Trophoblast cell (in vitro differentiated cells and primary cell): ENCODE measurements at regions not wholly inside any gene's neighbourhood (a gene's known extent, or its start where the extent isn't known, plus 50 kb on each side); places are given as distances from the start of the nearest gene placed in this dataset.

Experiments
- DNase-seq, 2 donors: peaks; one replicate each; pipeline ENCODE4 v3.0.0-alpha.2; 2016
- H2AFZ ChIP-seq: 2 replicates; pipeline ENCODE4 v1.6.1; 2013; ENCODE audit warnings: low read length, moderate library complexity, mild to moderate bottlenecking; ENCODE audit not compliant: insufficient read depth, poor library complexity
- H2AK5ac ChIP-seq: 2 replicates; pipeline ENCODE4 v1.6.1; 2013; ENCODE audit warnings: mild to moderate bottlenecking, low read length
- H2BK120ac ChIP-seq: 2 replicates; pipeline ENCODE4 v1.6.1; 2013; ENCODE audit warnings: low read length, mild to moderate bottlenecking, moderate library complexity; ENCODE audit not compliant: insufficient read depth, poor library complexity
- H2BK12ac ChIP-seq: 2 replicates; pipeline ENCODE4 v1.6.1; 2013; ENCODE audit warnings: mild to moderate bottlenecking, low read length, moderate library complexity
- H2BK5ac ChIP-seq: 2 replicates; pipeline ENCODE4 v1.6.1; 2013; ENCODE audit warnings: low read length, low read depth, moderate library complexity, mild to moderate bottlenecking; ENCODE audit not compliant: poor library complexity
- H3K14ac ChIP-seq: 2 replicates; pipeline ENCODE4 v1.6.1; 2013; ENCODE audit warnings: mild to moderate bottlenecking, low read length
- H3K18ac ChIP-seq: 2 replicates; pipeline ENCODE4 v1.6.1; 2013; ENCODE audit warnings: mild to moderate bottlenecking, low read length
- H3K23ac ChIP-seq: 2 replicates; pipeline ENCODE4 v1.6.1; 2013; ENCODE audit warnings: low read length
- H3K27ac ChIP-seq: 2 replicates; pipeline ENCODE4 v1.5.1; 2013; ENCODE audit warnings: low read depth, mild to moderate bottlenecking, inconsistent platforms, low read length, moderate library complexity
- H3K27me3 ChIP-seq: 2 replicates; pipeline ENCODE4 v1.6.1; 2013; ENCODE audit warnings: inconsistent platforms, mild to moderate bottlenecking, low read length, moderate library complexity; ENCODE audit not compliant: insufficient read depth
- H3K36me3 ChIP-seq, 2 experiments: 1 replicate in 1 of 2; 2 replicates in 1 of 2; pipeline ENCODE4 v1.6.1; 2013; ENCODE audit warnings: low read length in 2 of 2, mild to moderate bottlenecking in 2 of 2, moderate library complexity in 1 of 2; ENCODE audit not compliant: insufficient read depth in 2 of 2, control insufficient read depth in 1 of 2
- H3K4ac ChIP-seq: 2 replicates; pipeline ENCODE4 v1.6.1; 2013; ENCODE audit warnings: low read depth, mild to moderate bottlenecking, low read length, moderate library complexity
- H3K4me1 ChIP-seq, 2 experiments: 1 replicate in 1 of 2; 2 replicates in 1 of 2; pipeline ENCODE4 v1.6.1; 2013; ENCODE audit warnings: low read length in 2 of 2, mild to moderate bottlenecking in 2 of 2, moderate library complexity in 1 of 2; ENCODE audit not compliant: insufficient read depth in 2 of 2, control insufficient read depth in 1 of 2
- H3K4me2 ChIP-seq: 2 replicates; pipeline ENCODE4 v1.6.1; 2013; ENCODE audit warnings: inconsistent platforms, mild to moderate bottlenecking, low read length, moderate library complexity
- H3K4me3 ChIP-seq: 2 replicates; pipeline ENCODE4 v1.5.1; 2013; ENCODE audit warnings: mild to moderate bottlenecking, low read depth, low read length, inconsistent platforms
- H3K79me1 ChIP-seq: one replicate; pipeline ENCODE4 v1.6.1; 2013; ENCODE audit warnings: low read length
- H3K79me2 ChIP-seq: 2 replicates; pipeline ENCODE4 v1.6.1; 2013; ENCODE audit warnings: low read length, mild to moderate bottlenecking; ENCODE audit not compliant: control insufficient read depth, insufficient read depth, poor library complexity
- H3K9ac ChIP-seq: 2 replicates; pipeline ENCODE4 v1.6.1; 2013; ENCODE audit warnings: mild to moderate bottlenecking, low read length
- H3K9me3 ChIP-seq: 2 replicates; pipeline ENCODE4 v1.6.1; 2013; ENCODE audit warnings: low read depth, mild to moderate bottlenecking, control low read depth, inconsistent platforms, low read length; ENCODE audit not compliant: insufficient read depth
- H4K12ac ChIP-seq: 2 replicates; pipeline ENCODE4 v1.6.1; 2013; ENCODE audit warnings: low read depth, mild to moderate bottlenecking, low read length, moderate library complexity
- H4K8ac ChIP-seq: 2 replicates; pipeline ENCODE4 v1.6.1; 2013; ENCODE audit warnings: low read depth, mild to moderate bottlenecking, low read length, moderate library complexity
- H4K91ac ChIP-seq: one replicate; pipeline ENCODE4 v1.6.1; 2013; ENCODE audit warnings: low read depth, mild to moderate bottlenecking, low read length, moderate library complexity
- WGBS: extraction: QIAGEN DNeasy Blood & Tissue Kit; methylation state at CpG from one replicate; pipeline ENCODE4 v1.1.7; 2013; ENCODE audit warnings: missing lambda C conversion rate; ENCODE audit not compliant: insufficient read length, insufficient coverage; ENCODE audit errors: extremely low coverage; 5-methylcytosine and 5-hydroxymethylcytosine counted together

DNA sequence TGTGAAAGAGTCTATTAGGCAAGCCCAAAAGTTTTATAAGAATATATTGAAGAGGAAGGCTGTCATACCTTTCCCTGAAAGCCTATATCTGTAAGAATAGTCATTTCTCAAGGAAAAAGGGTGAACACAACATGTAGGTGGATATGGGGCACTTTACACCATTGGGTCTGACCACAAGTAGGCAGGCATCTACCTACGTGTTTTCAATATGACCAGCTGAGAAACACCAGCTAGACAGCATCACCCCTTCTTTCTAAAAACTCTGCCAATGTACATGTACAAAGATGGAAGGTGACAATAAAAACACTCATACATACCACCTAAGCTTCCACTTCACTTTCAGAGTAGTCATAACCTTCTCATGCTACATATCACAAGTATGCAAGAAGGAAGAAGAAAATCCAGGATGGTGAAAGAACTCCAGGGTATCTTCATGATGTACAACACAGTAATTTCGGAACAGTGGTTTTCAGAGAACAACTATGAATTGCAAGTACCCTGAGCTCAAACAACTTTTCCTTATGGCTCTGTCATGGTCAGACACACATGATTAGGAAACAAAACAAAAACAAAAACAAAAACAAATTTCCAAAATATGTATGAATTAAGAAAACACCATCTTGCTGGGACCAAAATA lies 98.5 kb upstream of the ADGRL2 start:
- H2BK5ac ChIP-seq: peak overlapping the region; percentile 29
- H3K23ac ChIP-seq: no peak overlapping the region
- H3K79me1 ChIP-seq: peaks cover 44% of the 10 kb centered on the region
- H3K14ac ChIP-seq: peak overlapping the region; percentile 70
- H3K4me2 ChIP-seq: peak overlapping the region; percentile 51
- H3K27ac ChIP-seq: peak overlapping the region; percentile 67
- H3K27me3 ChIP-seq: no peaks in the 10 kb centered on the region
- no peak overlapping the region for H2AFZ ChIP-seq
- peak overlapping the region; percentile 70 for H4K91ac ChIP-seq
- peak overlapping the region; percentile 13 for H2AK5ac ChIP-seq
- no CpG with 5 or more reads among the region's 2 CpGs for WGBS
- no peaks in the 10 kb centered on the region for H3K36me3 ChIP-seq
- no peaks in the 10 kb centered on the region for H3K9me3 ChIP-seq
- H3K79me2 ChIP-seq: peaks cover 11% of the 10 kb centered on the region
- H4K12ac ChIP-seq: no peak overlapping the region
- peak overlapping the region; percentile 50 for H3K4ac ChIP-seq
- peak overlapping the region; percentile 29 for H2BK120ac ChIP-seq
- peak overlapping the region; percentile 17 for H4K8ac ChIP-seq
- no peak overlapping the region for H2BK12ac ChIP-seq
- no peak overlapping the region for H3K18ac ChIP-seq
- no peak overlapping the region for H3K9ac ChIP-seq
- H3K4me3 ChIP-seq: no peak overlapping the region
- peaks cover 13 to 25% of the 10 kb centered on the region in 2 experiments for H3K4me1 ChIP-seq
- DNase-seq: no peak

DNA sequence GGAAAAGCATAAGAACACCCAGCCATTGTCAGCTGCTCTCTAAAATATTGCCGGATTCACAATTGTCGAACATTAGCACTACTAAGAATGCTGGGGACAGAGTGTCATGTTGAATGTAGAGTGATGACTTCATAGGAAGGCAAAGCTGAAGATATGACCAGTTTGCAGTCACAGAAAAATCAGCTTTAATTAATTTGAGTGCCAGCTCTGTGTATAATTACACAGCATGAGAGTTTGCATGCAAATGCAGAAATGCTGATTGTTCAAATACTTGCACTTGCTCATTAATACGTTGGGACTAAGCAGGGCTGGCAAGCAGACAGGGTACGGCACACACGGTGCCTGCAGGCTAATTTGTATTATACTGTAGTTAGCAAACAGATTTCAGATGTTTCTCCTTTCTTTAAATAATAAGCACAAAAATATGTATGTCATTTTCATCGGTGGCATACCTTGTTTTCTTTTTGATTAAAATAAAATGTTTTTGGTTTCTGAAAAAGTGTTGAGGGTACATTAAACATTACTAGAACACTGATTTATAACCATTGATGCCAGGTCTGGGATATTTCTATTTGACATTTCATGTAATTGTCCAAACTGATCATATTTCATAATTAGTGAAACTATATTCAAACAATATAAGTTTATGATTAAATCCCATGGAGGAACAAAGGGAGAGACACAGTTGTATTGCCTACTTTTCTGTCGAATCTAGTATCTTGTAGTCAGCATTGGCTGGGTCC lies 99.8 kb upstream of the ADGRL2 start:
- Histone ChIP-seq H2BK5ac (peak overlapping the region; percentile 86), H3K14ac (peak overlapping the region; percentile 84), H3K9ac (peak overlapping the region; percentile 79), H3K18ac (peak overlapping the region; percentile 68), H2AFZ (no peak overlapping the region), H3K27me3 (no peaks in the 10 kb centered on the region), H3K79me1 (peaks cover 38% of the 10 kb centered on the region), H3K27ac (peak overlapping the region; percentile 67), H3K4ac (peak overlapping the region; percentile 97), H3K4me2 (peak overlapping the region; percentile 81), H4K8ac (peak overlapping the region; percentile 66), H3K23ac (no peak overlapping the region), H3K36me3 (no peaks in the 10 kb centered on the region), H3K4me3 (peak overlapping the region; percentile 71), H4K12ac (no peak overlapping the region), H3K4me1 (peaks cover 10 to 21% of the 10 kb centered on the region in 2 experiments), H3K79me2 (peaks cover 9% of the 10 kb centered on the region), H2AK5ac (peak overlapping the region; percentile 50), H3K9me3 (no peaks in the 10 kb centered on the region), H2BK12ac (no peak overlapping the region), H2BK120ac (peak overlapping the region; percentile 20), H4K91ac (no peak overlapping the region)
- no peak for DNase-seq
- no CpG with 5 or more reads among the region's 7 CpGs for WGBS

DNA sequence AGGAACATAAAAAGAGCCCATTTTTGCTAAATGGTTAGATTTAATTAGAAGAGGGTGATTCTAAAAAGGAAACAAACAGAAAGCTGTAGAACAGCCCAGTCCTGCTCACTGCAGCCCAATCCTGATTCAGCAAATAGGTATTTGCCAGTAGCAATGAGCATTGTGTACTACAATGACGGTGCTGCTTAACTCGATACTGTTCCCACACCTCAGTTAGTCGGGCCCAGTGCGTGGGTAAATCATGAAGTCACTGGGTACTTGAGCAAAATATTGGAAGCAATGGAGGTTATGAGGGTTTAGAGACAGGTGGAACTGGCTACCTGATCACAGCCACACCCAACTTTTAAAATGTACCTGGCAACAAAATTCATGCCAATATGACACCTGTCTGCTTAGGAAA lies 101.5 kb upstream of the ADGRL2 start:
- Histone ChIP-seq H2BK12ac (peak overlapping the region; percentile 77), H3K79me1 (peaks cover 28% of the 10 kb centered on the region), H2AFZ (no peak overlapping the region), H2AK5ac (peak overlapping the region; percentile 62), H2BK120ac (peak overlapping the region; percentile 41), H3K23ac (no peak overlapping the region), H4K8ac (peak overlapping the region; percentile 9), H4K12ac (no peak overlapping the region), H3K4me2 (peak overlapping the region; percentile 61), H3K27ac (peak overlapping the region; percentile 96), H3K9me3 (no peaks in the 10 kb centered on the region), H3K79me2 (peaks cover 4% of the 10 kb centered on the region), H3K27me3 (no peaks in the 10 kb centered on the region), H3K4me3 (no peak overlapping the region), H2BK5ac (peak overlapping the region; percentile 95), H3K14ac (peak overlapping the region; percentile 70), H3K18ac (peak overlapping the region; percentile 61), H3K4ac (peak overlapping the region; percentile 34), H3K36me3 (no peaks in the 10 kb centered on the region), H3K4me1 (peaks cover 0 to 10% of the 10 kb centered on the region in 2 experiments), H4K91ac (peak overlapping the region; percentile 71), H3K9ac (peak overlapping the region; percentile 24)
- peak; percentile 86 to 90 for DNase-seq
- WGBS: no CpG with 5 or more reads among the region's 4 CpGs

GRCh38 chr1:81695741-81696140 lies 105.0 kb upstream of the ADGRL2 start:
- Histone ChIP-seq H3K4ac (no peak overlapping the region), H3K79me2 (peaks cover 2% of the 10 kb centered on the region), H3K4me3 (no peak overlapping the region), H3K18ac (no peak overlapping the region), H3K14ac (no peak overlapping the region), H2BK5ac (no peak overlapping the region), H4K91ac (peak overlapping the region; percentile 11), H4K8ac (no peak overlapping the region), H3K4me2 (no peak overlapping the region), H2AFZ (no peak overlapping the region), H3K4me1 (no peaks in the 10 kb centered on the region), H3K36me3 (no peaks in the 10 kb centered on the region), H2AK5ac (no peak overlapping the region), H4K12ac (no peak overlapping the region), H3K27me3 (no peaks in the 10 kb centered on the region), H3K79me1 (peaks cover 10% of the 10 kb centered on the region), H2BK12ac (peak overlapping the region; percentile 43), H3K9ac (no peak overlapping the region), H2BK120ac (no peak overlapping the region), H3K23ac (no peak overlapping the region), H3K9me3 (no peaks in the 10 kb centered on the region), H3K27ac (no peak overlapping the region)
- DNase-seq: no peak
- no CpG with 5 or more reads among the region's 3 CpGs for WGBS
